SK-N-SH treated with all-trans-retinoic acid at 6 μM for 48 hours (cell line): ENCODE measurements at regions not wholly inside any gene's neighbourhood (a gene's known extent, or its start where the extent isn't known, plus 50 kb on each side); places are given as distances from the start of the nearest gene placed in this dataset.

Experiments
- ESRRG ChIP-seq: fragments of 250-450 bp; sonication (Bioruptor Pico); IDR thresholded peaks from 2 replicates; pipeline ENCODE4 v1.6.1; 2021; ENCODE audit warnings: mild to moderate bottlenecking
- GLIS3 ChIP-seq: fragments of 250-450 bp; sonication (Bioruptor Pico); IDR thresholded peaks from 2 replicates; pipeline ENCODE4 v1.5.0; 2020; ENCODE audit warnings: mild to moderate bottlenecking, moderate library complexity
- OSR1 ChIP-seq: fragments of 250-450 bp; sonication (Bioruptor Pico); IDR thresholded peaks from 2 replicates; pipeline ENCODE4 v1.8.0; 2022; ENCODE audit warnings: moderate library complexity, mild to moderate bottlenecking, inconsistent platforms
- PPARA ChIP-seq: fragments of 250-450 bp; sonication (Bioruptor Pico); IDR thresholded peaks from 2 replicates; pipeline ENCODE4 v1.5.0; 2020; ENCODE audit warnings: mild to moderate bottlenecking, borderline replicate concordance
- SNAI2 ChIP-seq: fragments of 250-450 bp; sonication (Bioruptor Pico); IDR thresholded peaks from 2 replicates; pipeline ENCODE4 v1.5.0; 2020; ENCODE audit warnings: mild to moderate bottlenecking, moderate library complexity
- TOX ChIP-seq: fragments of 250-450 bp; sonication (Bioruptor Pico); IDR thresholded peaks from 2 replicates; pipeline ENCODE4 v1.8.0; 2021; ENCODE audit warnings: mild to moderate bottlenecking, moderate library complexity, borderline replicate concordance
- ZC3H10 ChIP-seq: fragments of 250-450 bp; sonication (Bioruptor Pico); IDR thresholded peaks from 2 replicates; pipeline ENCODE4 v1.5.1; 2021; ENCODE audit warnings: mild to moderate bottlenecking, moderate library complexity
- ZFP3 ChIP-seq: fragments of 250-450 bp; sonication (Bioruptor Pico); IDR thresholded peaks from 2 replicates; pipeline ENCODE4 v1.5.0; 2020; ENCODE audit warnings: mild to moderate bottlenecking, moderate library complexity
- ZFP30 ChIP-seq: fragments of 450-650 bp; formaldehyde crosslinking; IDR thresholded peaks from 2 replicates; pipeline ENCODE4 v1.5.0; 2022; ENCODE audit warnings: mild to moderate bottlenecking, moderate library complexity
- ZNF8 ChIP-seq: fragments of 450-650 bp; formaldehyde crosslinking; IDR thresholded peaks from 2 replicates; pipeline ENCODE4 v1.5.0; 2020; ENCODE audit warnings: mild to moderate bottlenecking, moderate library complexity
- TF ChIP-seq, protein P1 (sequence below): fragments of 250-450 bp; sonication (Bioruptor Pico); IDR thresholded peaks from 2 replicates; pipeline ENCODE4 v1.5.0; 2020; ENCODE audit warnings: mild to moderate bottlenecking, moderate library complexity
- TF ChIP-seq, protein P2 (sequence below): fragments of 250-450 bp; sonication (Bioruptor Pico); IDR thresholded peaks from 2 replicates; pipeline ENCODE4 v1.5.1; 2020; ENCODE audit warnings: low read depth, mild to moderate bottlenecking, moderate library complexity
- TF ChIP-seq, protein P3 (sequence below): fragments of 250-450 bp; sonication (Bioruptor Pico); IDR thresholded peaks from 2 replicates; pipeline ENCODE4 v1.8.0; 2020; ENCODE audit warnings: mild to moderate bottlenecking, moderate library complexity, borderline replicate concordance

DNA sequence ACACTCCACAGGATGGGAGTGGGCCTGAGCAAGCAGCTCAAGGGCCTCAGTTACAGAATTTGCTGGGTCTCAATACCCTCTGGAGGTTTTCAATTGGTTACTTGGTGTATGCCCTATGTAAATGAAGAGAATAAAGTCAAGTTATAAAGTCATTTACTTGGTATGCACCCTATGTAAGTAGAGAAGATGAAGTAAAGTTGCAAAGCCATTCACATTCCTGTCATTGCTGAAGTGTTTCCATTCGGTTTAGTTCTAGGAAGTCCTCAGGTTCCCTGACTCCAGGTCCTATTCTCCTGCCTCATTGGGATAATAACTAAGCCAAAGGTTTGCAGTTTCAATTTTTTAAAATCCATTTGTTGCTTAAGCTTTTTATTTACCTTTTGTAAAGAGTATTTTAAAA lies 272.6 kb upstream of the NPSR1 start:
- TF ChIP-seq ZFP3 (CRISPR knock-in tag), result no peak
- TF ChIP-seq ZNF8 (CRISPR knock-in tag), result no peak
- TF ChIP-seq ESRRG (CRISPR knock-in tag), result no peak
- no peak for TF ChIP-seq OSR1 (CRISPR knock-in tag)
- TF ChIP-seq, protein P1, sequence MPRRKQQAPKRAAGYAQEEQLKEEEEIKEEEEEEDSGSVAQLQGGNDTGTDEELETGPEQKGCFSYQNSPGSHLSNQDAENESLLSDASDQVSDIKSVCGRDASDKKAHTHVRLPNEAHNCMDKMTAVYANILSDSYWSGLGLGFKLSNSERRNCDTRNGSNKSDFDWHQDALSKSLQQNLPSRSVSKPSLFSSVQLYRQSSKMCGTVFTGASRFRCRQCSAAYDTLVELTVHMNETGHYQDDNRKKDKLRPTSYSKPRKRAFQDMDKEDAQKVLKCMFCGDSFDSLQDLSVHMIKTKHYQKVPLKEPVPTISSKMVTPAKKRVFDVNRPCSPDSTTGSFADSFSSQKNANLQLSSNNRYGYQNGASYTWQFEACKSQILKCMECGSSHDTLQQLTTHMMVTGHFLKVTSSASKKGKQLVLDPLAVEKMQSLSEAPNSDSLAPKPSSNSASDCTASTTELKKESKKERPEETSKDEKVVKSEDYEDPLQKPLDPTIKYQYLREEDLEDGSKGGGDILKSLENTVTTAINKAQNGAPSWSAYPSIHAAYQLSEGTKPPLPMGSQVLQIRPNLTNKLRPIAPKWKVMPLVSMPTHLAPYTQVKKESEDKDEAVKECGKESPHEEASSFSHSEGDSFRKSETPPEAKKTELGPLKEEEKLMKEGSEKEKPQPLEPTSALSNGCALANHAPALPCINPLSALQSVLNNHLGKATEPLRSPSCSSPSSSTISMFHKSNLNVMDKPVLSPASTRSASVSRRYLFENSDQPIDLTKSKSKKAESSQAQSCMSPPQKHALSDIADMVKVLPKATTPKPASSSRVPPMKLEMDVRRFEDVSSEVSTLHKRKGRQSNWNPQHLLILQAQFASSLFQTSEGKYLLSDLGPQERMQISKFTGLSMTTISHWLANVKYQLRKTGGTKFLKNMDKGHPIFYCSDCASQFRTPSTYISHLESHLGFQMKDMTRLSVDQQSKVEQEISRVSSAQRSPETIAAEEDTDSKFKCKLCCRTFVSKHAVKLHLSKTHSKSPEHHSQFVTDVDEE (CRISPR knock-in tag), result no peak
- TF ChIP-seq ZFP30, result no peak
- TF ChIP-seq SNAI2, result no peak
- TF ChIP-seq GLIS3 (CRISPR knock-in tag), result no peak
- TF ChIP-seq, protein P2, sequence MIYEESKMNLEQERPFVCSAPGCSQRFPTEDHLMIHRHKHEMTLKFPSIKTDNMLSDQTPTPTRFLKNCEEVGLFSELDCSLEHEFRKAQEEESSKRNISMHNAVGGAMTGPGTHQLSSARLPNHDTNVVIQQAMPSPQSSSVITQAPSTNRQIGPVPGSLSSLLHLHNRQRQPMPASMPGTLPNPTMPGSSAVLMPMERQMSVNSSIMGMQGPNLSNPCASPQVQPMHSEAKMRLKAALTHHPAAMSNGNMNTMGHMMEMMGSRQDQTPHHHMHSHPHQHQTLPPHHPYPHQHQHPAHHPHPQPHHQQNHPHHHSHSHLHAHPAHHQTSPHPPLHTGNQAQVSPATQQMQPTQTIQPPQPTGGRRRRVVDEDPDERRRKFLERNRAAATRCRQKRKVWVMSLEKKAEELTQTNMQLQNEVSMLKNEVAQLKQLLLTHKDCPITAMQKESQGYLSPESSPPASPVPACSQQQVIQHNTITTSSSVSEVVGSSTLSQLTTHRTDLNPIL (CRISPR knock-in tag), result no peak
- TF ChIP-seq PPARA (CRISPR knock-in tag), result no peak
- TF ChIP-seq TOX (CRISPR knock-in tag), result no peak
- no peak for TF ChIP-seq ZC3H10
- TF ChIP-seq, protein P3, sequence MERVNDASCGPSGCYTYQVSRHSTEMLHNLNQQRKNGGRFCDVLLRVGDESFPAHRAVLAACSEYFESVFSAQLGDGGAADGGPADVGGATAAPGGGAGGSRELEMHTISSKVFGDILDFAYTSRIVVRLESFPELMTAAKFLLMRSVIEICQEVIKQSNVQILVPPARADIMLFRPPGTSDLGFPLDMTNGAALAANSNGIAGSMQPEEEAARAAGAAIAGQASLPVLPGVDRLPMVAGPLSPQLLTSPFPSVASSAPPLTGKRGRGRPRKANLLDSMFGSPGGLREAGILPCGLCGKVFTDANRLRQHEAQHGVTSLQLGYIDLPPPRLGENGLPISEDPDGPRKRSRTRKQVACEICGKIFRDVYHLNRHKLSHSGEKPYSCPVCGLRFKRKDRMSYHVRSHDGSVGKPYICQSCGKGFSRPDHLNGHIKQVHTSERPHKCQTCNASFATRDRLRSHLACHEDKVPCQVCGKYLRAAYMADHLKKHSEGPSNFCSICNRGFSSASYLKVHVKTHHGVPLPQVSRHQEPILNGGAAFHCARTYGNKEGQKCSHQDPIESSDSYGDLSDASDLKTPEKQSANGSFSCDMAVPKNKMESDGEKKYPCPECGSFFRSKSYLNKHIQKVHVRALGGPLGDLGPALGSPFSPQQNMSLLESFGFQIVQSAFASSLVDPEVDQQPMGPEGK (CRISPR knock-in tag), result no peak
